Activated T-helper 17 cell treated with anti-CD3 and anti-CD28 coated beads, Interleukin-2, amount 50 U/mL, for 72 hours (primary cell): ENCODE measurements at regions not wholly inside any gene's neighbourhood (a gene's known extent, or its start where the extent isn't known, plus 50 kb on each side); places are given as distances from the start of the nearest gene placed in this dataset.

Source experiments
- ATAC-seq: fragments of 150-1000 bp; cut with Tn5 transposase; replicated peaks from 2 replicates; pipeline ENCODE4 v1.10.0; 2021; ENCODE audit warnings: mild to moderate bottlenecking, moderate library complexity
- H3K27ac Mint-ChIP-seq: one replicate; pipeline ENCODE4 v1.8.0; 2022; ENCODE audit warnings: mixed read lengths
- H3K27me3 Mint-ChIP-seq: one replicate; pipeline ENCODE4 v1.8.0; 2022; ENCODE audit warnings: mixed read lengths
- H3K36me3 Mint-ChIP-seq: one replicate; pipeline ENCODE4 v1.8.0; 2022; ENCODE audit warnings: low read depth, mild to moderate bottlenecking, mixed read lengths
- H3K4me1 Mint-ChIP-seq: one replicate; pipeline ENCODE4 v1.8.0; 2022; ENCODE audit warnings: mixed read lengths
- H3K4me3 Mint-ChIP-seq: one replicate; pipeline ENCODE4 v1.8.0; 2022; ENCODE audit warnings: mild to moderate bottlenecking, mixed read lengths
- H3K9me3 Mint-ChIP-seq: one replicate; pipeline ENCODE4 v1.8.0; 2022; ENCODE audit warnings: mixed read lengths

DNA sequence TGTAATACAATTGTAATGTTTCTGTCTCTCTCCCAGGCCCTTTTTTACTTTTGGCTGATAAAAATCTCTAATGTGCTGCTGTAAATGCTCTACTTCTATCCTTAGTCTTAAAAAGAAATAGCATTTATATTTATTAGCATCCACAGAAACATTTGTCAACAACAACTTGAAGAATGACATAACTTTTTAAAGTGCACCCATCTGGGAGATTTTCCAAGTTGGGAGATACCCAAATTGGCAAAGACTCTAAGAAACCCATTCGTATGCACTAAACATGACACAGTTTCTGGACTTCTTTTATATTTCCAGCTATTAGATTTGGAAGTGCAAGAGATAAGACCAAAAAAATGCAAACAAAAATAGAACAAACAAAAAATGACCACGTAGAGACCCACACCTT lies 2287.4 kb upstream of the WWC1 start:
- Mint-ChIP-seq H3K27ac (no peak overlapping the region), H3K4me3 (no peak overlapping the region), H3K36me3 (no peaks in the 10 kb centered on the region), H3K27me3 (no peaks in the 10 kb centered on the region), H3K9me3 (peaks cover 15% of the 10 kb centered on the region), H3K4me1 (no peaks in the 10 kb centered on the region)
- no peak for ATAC-seq

DNA sequence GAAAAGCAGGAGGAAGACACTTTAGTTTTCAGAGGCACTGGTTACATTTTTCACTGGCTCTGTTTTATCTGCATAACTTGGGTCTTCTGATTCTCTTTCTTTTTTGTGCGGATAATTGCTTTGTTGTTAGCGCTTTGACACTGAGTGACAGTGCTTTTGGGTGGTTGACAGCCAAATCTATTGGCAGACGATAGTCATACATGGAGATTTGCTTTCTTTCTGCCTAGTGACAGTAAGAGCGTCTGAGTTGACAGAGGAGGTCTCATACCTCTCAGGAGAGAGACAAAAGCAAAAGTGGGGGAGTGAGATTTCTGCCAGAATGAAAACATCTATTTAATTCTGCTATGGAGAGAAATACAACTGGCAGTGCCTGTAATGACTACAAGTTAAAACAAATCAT lies 2278.0 kb upstream of the WWC1 start:
- Mint-ChIP-seq H3K27ac (no peak overlapping the region), H3K27me3 (no peaks in the 10 kb centered on the region), H3K4me1 (no peaks in the 10 kb centered on the region), H3K4me3 (no peak overlapping the region), H3K36me3 (no peaks in the 10 kb centered on the region), H3K9me3 (no peaks in the 10 kb centered on the region)
- no peak for ATAC-seq

DNA sequence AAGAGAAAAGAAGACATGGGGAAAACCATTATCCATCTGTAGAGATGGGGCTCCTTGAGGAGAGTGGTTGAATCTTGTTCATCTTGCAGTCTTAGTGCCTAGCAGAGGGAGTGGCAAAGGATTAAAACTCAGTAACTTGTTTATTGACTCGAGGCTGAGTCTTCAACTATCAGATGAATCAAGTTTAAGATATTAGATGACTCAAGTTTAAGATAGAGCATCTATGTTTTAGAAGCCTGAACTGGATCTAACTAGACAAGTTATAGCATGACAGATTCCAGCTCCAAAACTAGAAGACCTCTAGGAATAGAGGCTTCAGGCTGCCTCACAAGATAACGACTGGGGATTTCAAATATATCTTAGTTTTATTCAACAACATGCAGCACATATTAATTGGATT lies 2277.2 kb upstream of the WWC1 start:
- no peaks in the 10 kb centered on the region for H3K36me3 Mint-ChIP-seq
- no peaks in the 10 kb centered on the region for H3K27me3 Mint-ChIP-seq
- no peak overlapping the region for H3K4me3 Mint-ChIP-seq
- H3K27ac Mint-ChIP-seq: no peak overlapping the region
- ATAC-seq: no peak
- H3K9me3 Mint-ChIP-seq: no peaks in the 10 kb centered on the region
- H3K4me1 Mint-ChIP-seq: no peaks in the 10 kb centered on the region

DNA sequence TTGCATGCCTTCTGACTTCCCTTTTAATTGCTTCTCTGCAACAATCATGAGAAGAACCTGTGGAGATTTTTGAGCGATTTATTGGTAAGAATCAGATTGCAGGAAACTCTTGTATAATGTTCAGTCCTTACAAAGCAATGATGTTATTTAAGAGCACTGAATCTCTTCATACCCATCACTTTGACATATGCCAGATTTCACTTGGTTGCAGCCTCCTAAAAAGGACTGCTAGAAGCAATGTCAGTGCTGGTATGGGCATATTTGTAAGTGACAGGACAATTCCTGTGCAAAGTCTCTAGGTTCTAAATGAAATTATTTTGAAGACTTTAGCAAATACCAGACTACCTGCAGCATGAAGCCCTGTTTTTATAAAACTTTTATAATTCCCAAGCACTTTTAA lies 2272.7 kb upstream of the WWC1 start:
- no peak overlapping the region for H3K4me3 Mint-ChIP-seq
- peaks cover 5% of the 10 kb centered on the region for H3K9me3 Mint-ChIP-seq
- no peaks in the 10 kb centered on the region for H3K27me3 Mint-ChIP-seq
- H3K4me1 Mint-ChIP-seq: no peaks in the 10 kb centered on the region
- no peak for ATAC-seq
- H3K36me3 Mint-ChIP-seq: no peaks in the 10 kb centered on the region
- no peak overlapping the region for H3K27ac Mint-ChIP-seq

DNA sequence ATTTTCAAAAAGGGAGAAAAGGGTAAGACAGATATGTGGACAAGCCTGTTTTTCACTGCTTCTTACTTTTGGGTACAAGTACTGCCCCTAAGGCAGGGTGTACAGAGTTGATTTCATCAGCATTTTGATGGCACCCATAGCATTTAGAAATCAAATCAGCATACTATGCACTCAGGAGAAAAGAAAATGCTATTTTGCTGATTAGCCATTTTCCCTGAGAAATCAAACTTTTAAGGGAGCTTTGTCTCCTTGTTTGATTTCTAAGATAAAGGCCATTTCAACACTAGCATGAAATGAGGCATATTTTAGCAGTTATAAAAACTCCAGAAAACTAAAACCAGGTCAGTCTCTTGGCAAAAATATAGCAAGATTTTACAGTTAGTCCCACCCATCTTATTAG lies 2269.4 kb upstream of the WWC1 start:
- H3K4me3 Mint-ChIP-seq: no peak overlapping the region
- H3K4me1 Mint-ChIP-seq: no peaks in the 10 kb centered on the region
- H3K9me3 Mint-ChIP-seq: peaks cover 5% of the 10 kb centered on the region
- H3K27ac Mint-ChIP-seq: no peak overlapping the region
- no peaks in the 10 kb centered on the region for H3K36me3 Mint-ChIP-seq
- no peak for ATAC-seq
- no peaks in the 10 kb centered on the region for H3K27me3 Mint-ChIP-seq

DNA sequence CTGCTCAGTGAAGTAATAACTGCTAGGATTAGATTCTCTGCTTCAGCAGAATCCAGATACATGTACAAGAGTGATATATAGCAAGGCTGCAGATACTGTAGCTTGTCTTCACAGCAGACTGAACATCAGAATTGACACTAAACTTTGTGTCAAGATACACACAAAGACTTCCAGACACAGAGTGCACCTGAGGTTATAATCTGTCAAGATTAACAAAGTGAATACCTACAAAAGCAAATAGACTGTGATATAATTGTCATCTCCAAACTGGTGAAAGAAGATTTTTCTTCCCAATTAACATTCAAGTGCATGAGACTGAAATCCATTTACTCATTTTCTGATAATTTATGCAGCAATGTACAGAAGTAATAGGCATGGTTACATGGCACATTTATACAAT lies 2266.5 kb upstream of the WWC1 start:
- no peak overlapping the region for H3K4me3 Mint-ChIP-seq
- H3K4me1 Mint-ChIP-seq: no peaks in the 10 kb centered on the region
- H3K27me3 Mint-ChIP-seq: no peaks in the 10 kb centered on the region
- H3K27ac Mint-ChIP-seq: no peak overlapping the region
- H3K36me3 Mint-ChIP-seq: no peaks in the 10 kb centered on the region
- H3K9me3 Mint-ChIP-seq: peaks cover 12% of the 10 kb centered on the region
- no peak for ATAC-seq

DNA sequence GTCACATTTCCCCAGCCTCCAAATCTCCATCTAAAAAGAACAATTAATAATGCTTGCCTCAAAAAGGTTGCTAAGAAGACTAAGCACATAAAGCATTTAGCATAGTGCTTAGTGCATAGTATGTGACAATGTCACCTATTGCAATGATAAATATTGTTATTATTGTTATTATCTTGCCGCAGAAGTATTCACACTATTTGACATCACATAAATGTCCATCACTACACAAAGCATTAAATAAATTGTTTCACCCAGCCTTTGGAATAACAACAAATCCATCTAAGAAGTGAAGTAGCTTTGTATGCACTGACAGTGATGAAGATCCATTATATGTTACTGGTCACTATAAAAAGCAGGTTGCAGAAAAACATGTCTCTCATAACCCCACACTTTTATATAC lies 2263.9 kb upstream of the WWC1 start:
- Mint-ChIP-seq H3K9me3 (peaks cover 16% of the 10 kb centered on the region), H3K36me3 (no peaks in the 10 kb centered on the region), H3K4me3 (no peak overlapping the region), H3K27me3 (no peaks in the 10 kb centered on the region), H3K27ac (no peak overlapping the region), H3K4me1 (no peaks in the 10 kb centered on the region)
- ATAC-seq: no peak

DNA sequence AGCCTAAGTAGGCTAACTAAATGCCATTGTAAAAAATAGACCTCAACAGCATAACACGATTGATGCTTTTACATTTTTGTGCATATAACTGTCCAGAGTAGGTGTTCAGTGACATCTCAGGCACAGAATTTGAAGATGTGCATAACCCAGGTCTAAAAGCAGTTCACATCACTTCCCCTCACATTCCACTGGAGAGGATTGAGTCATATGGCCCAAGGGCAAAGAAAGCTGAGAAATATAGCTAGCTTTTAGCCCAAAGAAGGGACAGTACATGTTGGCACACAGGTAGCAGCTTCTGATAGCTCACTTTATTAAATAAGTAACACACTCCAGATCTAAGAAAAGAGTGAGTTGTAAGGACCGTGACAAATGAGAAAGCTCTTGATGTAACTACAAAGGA lies 2259.5 kb upstream of the WWC1 start:
- Mint-ChIP-seq H3K9me3 (peaks cover 16% of the 10 kb centered on the region), H3K27me3 (no peaks in the 10 kb centered on the region), H3K4me1 (no peaks in the 10 kb centered on the region), H3K36me3 (no peaks in the 10 kb centered on the region), H3K4me3 (no peak overlapping the region), H3K27ac (no peak overlapping the region)
- no peak for ATAC-seq

DNA sequence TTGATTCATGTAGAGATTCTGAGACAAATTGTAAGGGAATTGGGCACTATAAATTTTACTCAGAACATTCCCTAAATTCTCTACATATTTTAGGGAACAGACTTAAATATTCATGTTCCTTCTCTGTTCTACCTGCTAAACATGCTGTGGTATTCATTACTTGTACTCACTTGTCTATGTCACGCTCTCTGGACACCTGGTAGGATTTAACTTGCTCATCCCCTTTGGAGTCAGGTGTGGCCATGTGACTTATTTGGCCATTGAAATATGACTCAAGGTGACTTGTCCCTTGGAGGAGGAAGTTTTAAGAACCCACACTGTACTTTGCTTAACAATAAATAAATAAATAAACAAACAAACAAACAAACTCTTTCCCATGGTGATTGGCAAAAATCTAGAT lies 2258.8 kb upstream of the WWC1 start:
- Mint-ChIP-seq H3K36me3 (no peaks in the 10 kb centered on the region), H3K9me3 (peaks cover 16% of the 10 kb centered on the region), H3K27me3 (no peaks in the 10 kb centered on the region), H3K27ac (no peak overlapping the region), H3K4me1 (no peaks in the 10 kb centered on the region), H3K4me3 (no peak overlapping the region)
- ATAC-seq: no peak

DNA sequence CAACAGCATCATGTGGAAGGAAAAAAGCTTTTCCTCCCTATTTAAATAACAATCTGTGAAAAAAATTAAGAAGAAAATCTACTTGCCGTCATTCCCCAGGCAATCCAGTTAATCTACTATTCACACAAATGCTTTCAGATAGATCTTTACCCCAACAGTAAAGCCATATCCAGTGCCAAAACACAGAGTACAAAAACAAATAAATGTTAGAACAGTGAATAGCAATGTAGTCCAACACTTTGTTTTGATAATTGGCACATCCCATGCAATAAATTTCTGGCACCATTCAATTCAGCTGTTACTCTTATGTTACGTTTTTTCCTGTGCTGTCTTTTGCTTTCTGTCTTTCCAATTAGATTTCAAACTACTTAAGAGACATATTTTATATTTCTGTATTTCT lies 2245.5 kb upstream of the WWC1 start:
- no peak for ATAC-seq
- Mint-ChIP-seq H3K4me1 (no peaks in the 10 kb centered on the region), H3K27ac (no peak overlapping the region), H3K9me3 (peaks cover 11% of the 10 kb centered on the region), H3K36me3 (no peaks in the 10 kb centered on the region), H3K4me3 (no peak overlapping the region), H3K27me3 (no peaks in the 10 kb centered on the region)

DNA sequence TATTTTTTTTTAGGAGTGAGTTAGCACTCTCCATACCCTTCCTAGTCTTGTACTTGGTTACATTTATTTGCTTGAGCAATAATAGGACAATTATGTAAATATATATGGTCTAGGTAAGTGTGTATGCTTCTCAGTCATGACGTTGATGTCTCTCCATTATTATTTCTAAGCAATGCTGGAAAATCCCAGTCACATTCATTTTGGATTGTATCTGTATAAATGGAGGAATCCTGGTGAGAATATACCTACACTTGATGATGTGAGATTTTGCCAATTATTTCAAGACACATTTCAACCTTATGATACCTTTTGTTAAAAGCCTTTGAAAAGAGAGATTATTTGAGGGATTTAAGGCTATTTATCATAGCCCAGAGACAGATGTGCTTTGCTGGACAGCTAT lies 2244.5 kb upstream of the WWC1 start:
- Mint-ChIP-seq H3K4me1 (no peaks in the 10 kb centered on the region), H3K27ac (no peak overlapping the region), H3K27me3 (no peaks in the 10 kb centered on the region), H3K4me3 (no peak overlapping the region), H3K36me3 (no peaks in the 10 kb centered on the region), H3K9me3 (peaks cover 8% of the 10 kb centered on the region)
- no peak for ATAC-seq

DNA sequence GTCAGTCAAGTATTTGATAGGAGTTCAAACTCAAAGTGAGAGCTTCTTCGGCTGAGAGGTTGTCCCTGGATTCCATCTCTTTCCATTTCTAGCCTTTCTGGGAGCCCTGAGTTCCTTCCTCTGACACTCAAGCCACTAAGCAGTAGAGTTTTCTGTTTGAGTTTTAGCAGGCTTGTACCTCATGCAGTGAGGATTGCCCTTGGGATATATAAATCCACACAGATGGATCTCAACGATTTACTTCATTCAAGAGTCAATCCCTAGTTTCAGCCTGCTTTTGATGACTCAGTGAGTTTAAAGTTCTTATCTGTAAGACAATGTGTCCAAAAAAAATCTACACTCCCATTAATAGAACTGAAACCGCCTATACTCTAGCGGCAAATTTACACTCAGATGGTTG lies 2240.9 kb upstream of the WWC1 start:
- Mint-ChIP-seq H3K9me3 (peaks cover 12% of the 10 kb centered on the region), H3K27me3 (no peaks in the 10 kb centered on the region), H3K36me3 (no peaks in the 10 kb centered on the region), H3K4me1 (no peaks in the 10 kb centered on the region), H3K4me3 (no peak overlapping the region), H3K27ac (no peak overlapping the region)
- no peak for ATAC-seq

DNA sequence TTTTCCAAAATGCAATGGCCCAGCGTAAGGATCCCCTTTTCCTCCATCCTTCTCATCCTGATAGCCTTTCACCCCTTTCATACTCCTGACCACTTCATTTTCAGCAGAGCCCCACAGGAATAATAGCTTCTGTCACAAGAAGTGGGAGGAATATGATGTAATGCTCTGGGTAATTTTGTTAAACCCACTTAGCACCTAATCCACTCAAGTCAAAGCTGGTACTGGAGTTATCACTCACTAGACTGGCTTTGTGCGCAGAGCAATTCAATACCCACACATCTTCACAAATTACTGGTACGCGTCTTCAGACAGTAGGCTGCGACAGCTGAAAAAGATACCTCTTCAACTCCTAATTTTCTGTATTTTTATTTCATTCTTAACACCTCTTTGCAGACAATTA lies 2232.8 kb upstream of the WWC1 start:
- no peak for ATAC-seq
- H3K9me3 Mint-ChIP-seq: peaks cover 7% of the 10 kb centered on the region
- H3K27me3 Mint-ChIP-seq: no peaks in the 10 kb centered on the region
- no peak overlapping the region for H3K4me3 Mint-ChIP-seq
- no peak overlapping the region for H3K27ac Mint-ChIP-seq
- no peaks in the 10 kb centered on the region for H3K36me3 Mint-ChIP-seq
- no peaks in the 10 kb centered on the region for H3K4me1 Mint-ChIP-seq

DNA sequence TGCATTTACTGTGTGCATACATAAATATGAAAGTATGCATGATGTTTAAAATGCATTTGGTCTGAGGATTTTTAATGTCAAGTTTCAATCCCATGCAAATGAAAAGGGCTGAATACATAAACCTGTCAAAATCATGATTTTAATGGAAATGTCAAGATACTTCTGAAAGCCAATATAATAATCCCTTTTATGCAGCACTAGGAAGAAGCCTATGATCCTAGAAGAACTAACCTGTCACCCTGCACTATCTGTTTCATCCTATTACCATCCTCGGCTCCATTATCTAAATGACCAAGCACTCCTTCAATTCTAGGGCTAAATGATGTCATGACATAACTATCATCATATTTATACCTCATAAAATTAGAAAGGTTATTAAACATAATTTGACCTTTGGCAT lies 2229.4 kb upstream of the WWC1 start:
- no peak overlapping the region for H3K27ac Mint-ChIP-seq
- no peaks in the 10 kb centered on the region for H3K36me3 Mint-ChIP-seq
- ATAC-seq: no peak
- no peaks in the 10 kb centered on the region for H3K27me3 Mint-ChIP-seq
- peaks cover 9% of the 10 kb centered on the region for H3K9me3 Mint-ChIP-seq
- no peaks in the 10 kb centered on the region for H3K4me1 Mint-ChIP-seq
- no peak overlapping the region for H3K4me3 Mint-ChIP-seq

DNA sequence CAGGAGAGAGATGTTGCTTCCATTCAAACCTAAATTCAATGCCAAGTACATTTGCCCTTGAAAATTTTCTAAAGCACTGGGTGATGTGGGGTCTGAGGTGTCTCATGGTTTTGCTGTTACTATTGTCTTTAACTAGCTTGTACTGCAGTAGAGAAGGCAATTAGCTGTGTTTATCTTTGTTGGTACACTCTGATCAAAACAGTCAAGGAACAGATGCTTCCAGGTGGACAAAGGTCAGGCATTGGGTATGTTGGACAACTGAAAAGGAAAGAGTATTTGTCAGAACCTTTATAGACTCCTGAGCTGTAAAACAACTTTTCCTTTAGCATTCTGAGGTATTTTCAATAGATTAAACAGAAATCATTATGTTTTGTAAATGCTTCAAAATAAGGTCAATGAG lies 2228.7 kb upstream of the WWC1 start:
- H3K36me3 Mint-ChIP-seq: no peaks in the 10 kb centered on the region
- H3K4me1 Mint-ChIP-seq: no peaks in the 10 kb centered on the region
- no peak for ATAC-seq
- no peak overlapping the region for H3K4me3 Mint-ChIP-seq
- no peak overlapping the region for H3K27ac Mint-ChIP-seq
- peaks cover 9% of the 10 kb centered on the region for H3K9me3 Mint-ChIP-seq
- no peaks in the 10 kb centered on the region for H3K27me3 Mint-ChIP-seq

DNA sequence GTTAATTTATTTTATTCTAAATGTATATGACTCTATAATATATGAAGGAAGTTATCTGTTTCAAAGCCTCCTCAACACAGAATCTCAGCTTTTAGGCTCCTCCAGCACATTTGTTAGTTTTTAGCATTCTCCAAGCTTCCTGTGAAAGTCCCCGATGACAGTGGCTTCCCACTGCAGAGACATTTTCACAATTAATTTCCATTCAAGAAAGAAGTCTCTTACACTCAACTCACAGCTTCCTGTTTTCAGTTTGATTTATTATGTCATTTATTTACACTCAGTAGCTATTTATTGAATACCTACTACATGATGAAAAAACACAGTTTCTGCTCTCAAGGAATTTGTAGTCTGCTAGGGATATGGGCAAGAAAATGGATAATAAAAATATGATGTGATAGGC lies 2228.2 kb upstream of the WWC1 start:
- peaks cover 13% of the 10 kb centered on the region for H3K9me3 Mint-ChIP-seq
- H3K27ac Mint-ChIP-seq: no peak overlapping the region
- ATAC-seq: no peak
- H3K4me3 Mint-ChIP-seq: no peak overlapping the region
- no peaks in the 10 kb centered on the region for H3K27me3 Mint-ChIP-seq
- H3K36me3 Mint-ChIP-seq: no peaks in the 10 kb centered on the region
- H3K4me1 Mint-ChIP-seq: no peaks in the 10 kb centered on the region
